SK-N-SH (cell line): ENCODE measurements at regions not wholly inside any gene's neighbourhood (a gene's known extent, or its start where the extent isn't known, plus 50 kb on each side); places are given as distances from the start of the nearest gene placed in this dataset.
"Not testable (repeated sequence)": the region's sequence is repeated elsewhere in the genome, so short reads cannot be mapped to it uniquely, and the experiment has no call there.

Experiments
- CTCF ChIA-PET: fragments of 300-600, 350-600 bp; formaldehyde crosslinking; extraction: SDS; loops from one replicate; lab custom pipeline; 2021; lab: Yijun Ruan, JAX
- POLR2A ChIA-PET: fragments of 350-600 bp; sonication (Branson Sonifier 250); formaldehyde crosslinking; extraction: SDS; loops from one replicate; lab custom pipeline; 2020; ENCODE audit warnings: antibody characterized with exemption, inconsistent platforms; lab: Yijun Ruan, JAX
- DNase-seq: peaks from one replicate; pipeline ENCODE4 v3.0.0; 2012
- H2AFZ ChIP-seq: fragments of 200-600 bp; sonication (generic); 2 replicates; pipeline ENCODE4 v1.8.1; 2016; ENCODE audit warnings: antibody characterized with exemption, mild to moderate bottlenecking, low read depth
- H3F3A ChIP-seq: fragments of 200-600 bp; sonication (generic); replicated peaks from 2 replicates; pipeline ENCODE3; 2016; ENCODE audit warnings: antibody characterized with exemption, mild to moderate bottlenecking; ENCODE audit not compliant: insufficient read depth
- H3K27ac ChIP-seq, 2 experiments: fragments of 200-500 bp in 1 of 2; fragments of 200-600 bp in 1 of 2; sonication (Bioruptor generic) in 1 of 2; sonication (generic), shearing (Covaris generic) in 1 of 2; 2 replicates each; pipeline versions ENCODE4 v1.5.1 to v1.6.1; 2014 to 2016; ENCODE audit warnings: low read depth in 2 of 2, inconsistent platforms in 1 of 2, low read length in 1 of 2, mild to moderate bottlenecking in 1 of 2, mixed read lengths in 1 of 2
- H3K27me3 ChIP-seq: fragments of 200-600 bp; sonication (generic), shearing (Covaris generic); 2 replicates; pipeline ENCODE4 v1.6.1; 2016; ENCODE audit warnings: mixed run types; ENCODE audit not compliant: insufficient read depth
- H3K36me3 ChIP-seq, 2 experiments: fragments of 200-500 bp in 1 of 2; fragments of 200-600 bp in 1 of 2; sonication (Bioruptor generic) in 1 of 2; sonication (generic) in 1 of 2; replicated peaks in 1 of 2; 2 replicates each; pipeline versions ENCODE3 to v1.5.1; 2014 to 2016; ENCODE audit warnings: low read length in 1 of 2, mild to moderate bottlenecking in 1 of 2; ENCODE audit not compliant: insufficient read depth in 2 of 2, control insufficient read depth in 1 of 2
- H3K4me1 ChIP-seq, 2 experiments: fragments of 200-500 bp in 1 of 2; fragments of 200-600 bp in 1 of 2; sonication (Bioruptor generic) in 1 of 2; sonication (generic), shearing (Covaris generic) in 1 of 2; 2 replicates each; pipeline versions ENCODE4 v1.5.1 to v1.6.1; 2014 to 2016; ENCODE audit warnings: low read depth in 1 of 2, low read length in 1 of 2, mixed run types in 1 of 2; ENCODE audit not compliant: insufficient read depth in 2 of 2, control insufficient read depth in 1 of 2
- H3K4me2 ChIP-seq: fragments of 200-600 bp; sonication (generic), shearing (Covaris generic); 2 replicates; pipeline ENCODE4 v1.6.1; 2017; ENCODE audit warnings: mixed run types
- H3K4me3 ChIP-seq, 2 experiments: fragments of 200-500 bp in 1 of 2; fragments of 200-600 bp in 1 of 2; sonication (Bioruptor generic) in 1 of 2; sonication (generic), shearing (Covaris generic) in 1 of 2; 2 replicates each; pipeline versions ENCODE4 v1.5.1 to v1.8.1; 2014 to 2016; ENCODE audit warnings: low read depth in 2 of 2, inconsistent platforms in 1 of 2, low read length in 1 of 2, mild to moderate bottlenecking in 1 of 2, mixed read lengths in 1 of 2, moderate library complexity in 1 of 2
- H3K79me2 ChIP-seq: fragments of 200-600 bp; sonication (generic); 2 replicates; pipeline ENCODE4 v1.8.1; 2017; ENCODE audit warnings: mild to moderate bottlenecking; ENCODE audit not compliant: insufficient read depth
- H3K9ac ChIP-seq: fragments of 200-600 bp; sonication (generic); 2 replicates; pipeline ENCODE4 v1.6.1; 2017; ENCODE audit warnings: mixed run types
- H3K9me2 ChIP-seq: fragments of 200-600 bp; sonication (generic); 2 replicates; pipeline ENCODE4 v1.6.1; 2017; ENCODE audit warnings: mixed run types
- H3K9me3 ChIP-seq: fragments of 200-600 bp; sonication (generic); 2 replicates; pipeline ENCODE4 v1.6.1; 2017; ENCODE audit warnings: mixed run types, mild to moderate bottlenecking, moderate library complexity
- H4K20me1 ChIP-seq: fragments of 200-600 bp; sonication (generic); 2 replicates; pipeline ENCODE4 v1.6.1; 2017; ENCODE audit warnings: mild to moderate bottlenecking, mixed run types; ENCODE audit not compliant: insufficient read depth
- FOSL2 ChIP-seq: IDR thresholded peaks from 2 replicates; pipeline ENCODE4 v1.4.0; 2012; ENCODE audit warnings: low read depth, mild to moderate bottlenecking, moderate library complexity, borderline replicate concordance
- FOXM1 ChIP-seq: IDR thresholded peaks from 2 replicates; pipeline ENCODE4 v1.4.0; 2012; ENCODE audit warnings: low read depth, mild to moderate bottlenecking
- GABPA ChIP-seq: IDR thresholded peaks from 2 replicates; pipeline ENCODE4 v1.4.0; 2012; ENCODE audit warnings: low read depth, mild to moderate bottlenecking
- MAX ChIP-seq: IDR thresholded peaks from 2 replicates; pipeline ENCODE4 v1.4.0; 2012; ENCODE audit warnings: low read depth
- MEF2A ChIP-seq: IDR thresholded peaks from 2 replicates; pipeline ENCODE4 v1.4.0; 2012; ENCODE audit warnings: low read depth, borderline replicate concordance
- NFIC ChIP-seq: IDR thresholded peaks from 2 replicates; pipeline ENCODE4 v1.4.0; 2012; ENCODE audit warnings: borderline replicate concordance
- NRF1 ChIP-seq: IDR thresholded peaks from 2 replicates; pipeline ENCODE4 v1.6.1; 2012; ENCODE audit warnings: low read depth, mild to moderate bottlenecking, low read length
- POLR2AphosphoS5 ChIP-seq: IDR thresholded peaks from 2 replicates; pipeline ENCODE4 v1.6.1; 2012; ENCODE audit warnings: low read depth, low read length
- RAD21 ChIP-seq: IDR thresholded peaks from 2 replicates; pipeline ENCODE4 v1.6.1; 2012; ENCODE audit warnings: mild to moderate bottlenecking, low read length
- REST ChIP-seq: IDR thresholded peaks from 2 replicates; pipeline ENCODE4 v1.6.1; 2012; ENCODE audit warnings: mild to moderate bottlenecking, low read depth, low read length, moderate library complexity
- SIN3A ChIP-seq: IDR thresholded peaks from 2 replicates; pipeline ENCODE4 v1.6.1; 2012; ENCODE audit warnings: low read depth, mild to moderate bottlenecking, low read length, moderate library complexity, borderline replicate concordance
- TAF1 ChIP-seq: IDR thresholded peaks from 2 replicates; pipeline ENCODE4 v1.6.1; 2012; ENCODE audit warnings: low read depth, mild to moderate bottlenecking, low read length, moderate library complexity, borderline replicate concordance
- USF2 ChIP-seq: fragments of 150-350 bp; IDR thresholded peaks from 2 replicates; pipeline ENCODE4 v1.6.1; 2017; ENCODE audit warnings: antibody characterized with exemption, low read length, low read depth, borderline replicate concordance
- WGBS: methylation state at CpG from one replicate; pipeline ENCODE4 v1.1.6; 2017; ENCODE audit warnings: low lambda C conversion rate; 5-methylcytosine and 5-hydroxymethylcytosine counted together

GRCh38 chr11:42992594-42992993 is 319.2 kb upstream of the API5 start (continued):
- TF ChIP-seq MAX (no peak), FOSL2 (no peak), FOXM1 (no peak), GABPA (no peak), MEF2A (no peak)
- TF ChIP-seq, all 33 proteins: peak for 0

DNA sequence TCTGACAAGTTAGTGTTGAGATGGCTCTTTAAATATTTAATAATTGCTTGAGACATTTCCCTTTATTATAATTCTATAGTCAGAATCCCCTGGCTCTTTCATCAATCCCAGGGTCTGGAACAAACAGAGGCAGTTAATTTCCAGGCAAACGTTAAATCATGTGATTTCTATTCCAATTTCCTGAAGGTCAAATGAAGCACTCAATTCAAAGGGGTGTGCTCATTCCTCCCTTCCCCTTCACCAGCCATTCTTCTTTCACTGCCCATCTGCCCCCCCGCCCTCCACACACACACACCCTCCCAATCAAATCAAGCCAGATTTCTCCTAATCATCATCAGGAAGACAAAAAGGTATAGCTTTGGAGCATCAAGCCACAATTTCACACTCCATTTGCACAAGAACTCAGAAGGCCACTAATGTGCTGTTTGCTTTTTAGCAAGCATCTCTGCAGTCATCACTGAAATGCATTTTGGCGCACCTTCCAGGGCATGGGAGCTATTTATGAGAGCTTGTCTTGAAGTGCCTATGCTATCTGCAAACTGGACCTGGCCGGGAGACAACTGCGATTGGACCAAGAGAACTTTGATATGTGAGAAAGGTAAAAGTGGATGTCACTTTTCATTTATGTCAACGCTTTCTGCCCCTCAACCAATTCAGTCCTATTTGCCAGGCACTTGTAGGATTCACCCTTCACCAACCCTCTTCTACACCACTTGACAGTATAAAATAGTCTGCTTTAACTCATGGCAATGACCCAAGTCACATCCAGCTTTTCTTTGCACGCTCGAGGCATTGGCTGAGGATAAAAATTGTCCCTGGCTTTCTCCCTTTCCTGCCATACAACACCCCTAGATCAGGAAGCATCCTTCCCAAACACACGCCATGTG is 315.1 kb upstream of the API5 start:
- H3F3A ChIP-seq, result no peaks in the 10 kb centered on the region
- TF ChIP-seq POLR2AphosphoS5 (no peak), TAF1 (no peak), RAD21 (no peak)
- no peaks in the 10 kb centered on the region for H4K20me1 ChIP-seq
- no peaks in the 10 kb centered on the region; a peak in 2 of 4 replicates for H3K4me1 ChIP-seq
- DNase-seq, result no peak
- H3K9me3 ChIP-seq, result no peaks in the 10 kb centered on the region
- no peaks in the 10 kb centered on the region for H3K9me2 ChIP-seq
- H3K36me3 ChIP-seq, result no peaks in the 10 kb centered on the region
- ChIA-PET POLR2A (no interaction called here), CTCF (no interaction called here)
- no peaks in the 10 kb centered on the region for H3K27me3 ChIP-seq
- no peaks in the 10 kb centered on the region for H3K79me2 ChIP-seq
- 36% methylated on average over 9 of the region's 9 CpGs for WGBS
- H3K4me3 ChIP-seq, result no peak overlapping the region
- no peak overlapping the region for H3K27ac ChIP-seq
- H3K4me2 ChIP-seq, result no peak overlapping the region
- no peak overlapping the region for H3K9ac ChIP-seq
- H2AFZ ChIP-seq, result no peak overlapping the region

GRCh38 chr11:43004879-43005278 is 306.9 kb upstream of the API5 start:
- H3F3A ChIP-seq, H3K36me3 ChIP-seq, H3K27me3 ChIP-seq, H3K79me2 ChIP-seq, H3K4me3 ChIP-seq, POLR2A ChIA-PET, H3K4me2 ChIP-seq, H3K9me2 ChIP-seq, CTCF ChIA-PET, H3K4me1 ChIP-seq, DNase-seq, H2AFZ ChIP-seq, H3K9ac ChIP-seq, H3K9me3 ChIP-seq, H3K27ac ChIP-seq, H4K20me1 ChIP-seq: not testable (repeated sequence)
- 37% methylated on average over 8 of the region's 10 CpGs for WGBS

DNA sequence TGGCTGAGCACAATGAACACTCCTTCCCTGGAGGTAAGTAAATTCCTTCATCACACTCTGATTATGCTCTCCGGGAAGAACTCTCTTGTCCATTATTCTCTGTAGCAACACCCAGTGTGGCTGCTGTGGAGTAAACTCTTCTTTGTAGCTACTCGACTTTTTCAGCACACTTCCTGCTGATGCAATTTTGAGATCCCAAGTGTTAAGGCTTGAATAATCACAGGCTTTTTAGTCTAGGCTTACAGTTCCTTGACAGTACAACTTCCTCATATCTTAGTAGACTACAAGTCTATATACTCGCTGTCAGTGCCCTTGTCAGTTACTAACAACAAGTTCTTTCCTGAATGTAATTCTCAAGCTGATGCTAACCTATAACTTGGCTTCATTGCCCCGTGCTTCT is 301.8 kb upstream of the API5 start:
- no peaks in the 10 kb centered on the region for H3F3A ChIP-seq
- no peak overlapping the region for H2AFZ ChIP-seq
- no peak overlapping the region for H3K4me2 ChIP-seq
- WGBS, result 10% methylated on average over 4 of the region's 4 CpGs
- no peaks in the 10 kb centered on the region for H4K20me1 ChIP-seq
- H3K9ac ChIP-seq, result no peak overlapping the region
- no peak overlapping the region for H3K27ac ChIP-seq
- H3K79me2 ChIP-seq, result no peaks in the 10 kb centered on the region
- H3K27me3 ChIP-seq, result no peaks in the 10 kb centered on the region
- no peaks in the 10 kb centered on the region for H3K36me3 ChIP-seq
- DNase-seq, result no peak
- H3K9me2 ChIP-seq, result no peaks in the 10 kb centered on the region
- CTCF ChIA-PET, result interaction anchor here (1.9 kb wide), 1 partner anchor 11 kb away, joined by 7 read pairs; no protein-coding TSS in a partner anchor
- no peaks in the 10 kb centered on the region for H3K4me1 ChIP-seq
- POLR2A ChIA-PET, result no interaction called here
- no peaks in the 10 kb centered on the region for H3K9me3 ChIP-seq
- no peak overlapping the region for H3K4me3 ChIP-seq
- TF ChIP-seq SIN3A (no peak), REST (no peak), USF2 (no peak), NRF1 (no peak), MAX (no peak), NFIC (no peak)
